SK-N-MC (cell line): ENCODE measurements at regions not wholly inside any gene's neighbourhood (a gene's known extent, or its start where the extent isn't known, plus 50 kb on each side); places are given as distances from the start of the nearest gene placed in this dataset.

Experiments used
- DNase-seq: peaks from one replicate; pipeline ENCODE4 v3.0.0-alpha.2; 2011; ENCODE audit warnings: low read depth, low spot score
- H3K27ac ChIP-seq: fragments of 200-600 bp; sonication (generic); 2 replicates; pipeline ENCODE4 v1.5.1; 2016; ENCODE audit warnings: mixed run types
- H3K36me3 ChIP-seq: fragments of 200-600 bp; sonication (generic); 2 replicates; pipeline ENCODE4 v1.6.1; 2017; ENCODE audit warnings: antibody characterized with exemption, low read length, mixed read lengths; ENCODE audit not compliant: insufficient read depth
- H3K4me3 ChIP-seq: fragments of 200-600 bp; sonication (generic); 2 replicates; pipeline ENCODE4 v1.5.1; 2016
- H3K9ac ChIP-seq: fragments of 200-600 bp; sonication (generic); 2 replicates; pipeline ENCODE4 v1.8.0; 2017; ENCODE audit warnings: mixed run types, mixed read lengths; ENCODE audit not compliant: insufficient read length
- H3K9me3 ChIP-seq: fragments of 200-600 bp; sonication (generic); 2 replicates; pipeline ENCODE4 v1.6.1; 2017; ENCODE audit warnings: low read depth, mild to moderate bottlenecking, antibody characterized with exemption, low read length, moderate library complexity, mixed read lengths
- EZH2 ChIP-seq: fragments of 200-600 bp; sonication (generic); IDR thresholded peaks from one replicate; pipeline ENCODE4 v1.6.1; 2017; ENCODE audit warnings: antibody characterized with exemption
- FOXP2 ChIP-seq: optimal IDR thresholded peaks from 2 replicates; pipeline ENCODE3; 2011; ENCODE audit warnings: mild to moderate bottlenecking, moderate library complexity; ENCODE audit not compliant: insufficient read depth; ENCODE audit errors: extremely low read length, control extremely low read depth
- POLR2AphosphoS5 ChIP-seq: IDR thresholded peaks from 2 replicates; pipeline ENCODE4 v1.6.1; 2012; ENCODE audit warnings: mild to moderate bottlenecking, low read depth, low read length, borderline replicate concordance

DNA sequence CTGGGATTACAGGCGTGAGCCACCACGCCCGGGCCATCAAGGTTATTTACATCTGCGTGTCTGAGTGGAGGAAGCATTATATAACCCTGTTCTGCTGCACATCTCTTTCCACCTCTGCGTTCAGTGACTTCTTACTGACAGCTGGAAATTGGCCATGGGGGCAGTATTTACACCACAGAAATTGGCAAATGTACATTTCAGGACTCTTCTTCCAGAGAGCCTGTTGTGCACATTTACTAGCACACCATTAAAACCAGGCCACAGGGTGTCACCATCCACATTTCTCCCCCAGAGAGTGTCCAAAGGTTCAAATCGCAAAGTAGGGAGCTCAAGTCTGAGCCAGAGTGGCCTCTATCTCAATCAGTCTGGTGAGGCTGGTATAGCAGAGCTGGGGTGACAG lies 62.9 kb upstream of the SNX9 start:
- no peak for TF ChIP-seq EZH2
- TF ChIP-seq POLR2AphosphoS5: no peak
- no peak for TF ChIP-seq FOXP2
- no peak overlapping the region for H3K27ac ChIP-seq

DNA sequence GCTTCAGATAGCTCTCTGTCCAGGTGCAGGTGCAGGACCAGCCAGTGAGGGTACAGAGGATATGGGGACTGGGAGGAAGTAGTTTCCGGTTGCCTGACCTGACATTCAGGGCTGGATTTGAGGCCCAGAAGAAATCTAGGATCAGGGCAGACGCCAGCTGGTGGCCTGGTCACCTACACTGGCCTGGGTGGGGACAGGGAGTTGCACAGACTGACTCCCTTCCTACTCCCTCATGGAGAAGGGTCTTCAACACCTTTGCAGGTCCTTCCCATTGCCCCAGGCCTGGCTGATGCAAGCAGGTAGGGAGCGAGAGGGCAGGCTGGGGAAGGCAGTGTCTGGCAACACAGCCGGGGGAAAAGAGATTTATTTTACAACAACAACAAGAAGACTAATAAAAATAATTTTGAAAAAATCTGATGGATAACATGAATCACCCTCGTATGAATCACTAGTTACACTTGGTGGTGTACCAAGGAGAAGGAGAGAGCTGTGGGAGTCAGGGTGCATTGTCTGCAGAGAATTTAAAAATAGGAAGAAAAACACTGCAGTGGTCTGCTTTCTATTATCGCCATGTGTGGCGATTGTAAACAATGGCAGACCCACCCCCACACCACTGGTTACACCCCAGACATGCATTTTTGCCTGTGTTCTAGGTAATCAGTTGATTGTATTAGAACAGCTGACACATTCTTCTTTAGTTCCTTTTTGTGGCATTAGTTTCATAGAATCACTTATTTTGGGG lies 62.3 kb upstream of the SNX9 start:
- DNase-seq: no peak
- no peak overlapping the region for H3K4me3 ChIP-seq
- no peak overlapping the region for H3K27ac ChIP-seq
- no peaks in the 10 kb centered on the region for H3K9me3 ChIP-seq
- TF ChIP-seq FOXP2 (no peak), POLR2AphosphoS5 (no peak), EZH2 (no peak)
- H3K9ac ChIP-seq: no peak overlapping the region
- H3K36me3 ChIP-seq: no peaks in the 10 kb centered on the region

More for the DNA sequence above, 62.9 kb upstream of the SNX9 start:
- H3K36me3 ChIP-seq: no peaks in the 10 kb centered on the region
- H3K4me3 ChIP-seq: no peak overlapping the region
- no peak overlapping the region for H3K9ac ChIP-seq
- DNase-seq: no peak
- no peaks in the 10 kb centered on the region for H3K9me3 ChIP-seq

DNA sequence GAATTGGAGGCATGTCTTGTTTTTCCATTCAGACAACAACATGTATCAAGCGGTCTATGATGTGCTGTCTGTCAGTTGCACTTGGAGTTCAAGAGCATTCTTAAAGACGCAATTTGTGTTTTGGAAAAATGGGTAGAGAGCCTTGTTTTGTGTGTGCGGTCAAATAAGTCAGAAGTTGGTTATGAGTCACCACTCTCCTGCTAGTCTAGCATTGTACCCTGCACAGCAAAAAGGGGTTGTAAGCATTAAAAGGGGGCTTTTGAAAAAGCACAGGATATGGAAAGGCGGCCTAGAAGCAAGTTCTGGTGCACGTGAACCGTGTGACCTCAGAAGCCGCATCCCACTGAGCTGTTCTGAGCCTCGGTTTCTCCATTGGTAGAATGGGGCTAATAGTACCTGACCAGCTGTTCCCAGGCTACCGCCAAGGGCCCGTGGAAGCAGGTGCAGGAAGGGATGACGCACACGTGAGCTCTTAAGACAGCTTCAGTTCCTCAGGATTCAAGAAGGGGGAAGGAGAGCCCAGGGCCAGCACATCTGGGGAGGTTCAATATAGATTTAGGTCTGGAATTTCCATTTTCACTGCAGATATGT lies 61.6 kb upstream of the SNX9 start:
- H3K27ac ChIP-seq: no peak overlapping the region
- H3K36me3 ChIP-seq: no peaks in the 10 kb centered on the region
- H3K9me3 ChIP-seq: no peaks in the 10 kb centered on the region
- no peak overlapping the region for H3K4me3 ChIP-seq
- no peak for TF ChIP-seq EZH2
- TF ChIP-seq POLR2AphosphoS5: no peak
- TF ChIP-seq FOXP2: no peak
- H3K9ac ChIP-seq: no peak overlapping the region
- DNase-seq: no peak

DNA sequence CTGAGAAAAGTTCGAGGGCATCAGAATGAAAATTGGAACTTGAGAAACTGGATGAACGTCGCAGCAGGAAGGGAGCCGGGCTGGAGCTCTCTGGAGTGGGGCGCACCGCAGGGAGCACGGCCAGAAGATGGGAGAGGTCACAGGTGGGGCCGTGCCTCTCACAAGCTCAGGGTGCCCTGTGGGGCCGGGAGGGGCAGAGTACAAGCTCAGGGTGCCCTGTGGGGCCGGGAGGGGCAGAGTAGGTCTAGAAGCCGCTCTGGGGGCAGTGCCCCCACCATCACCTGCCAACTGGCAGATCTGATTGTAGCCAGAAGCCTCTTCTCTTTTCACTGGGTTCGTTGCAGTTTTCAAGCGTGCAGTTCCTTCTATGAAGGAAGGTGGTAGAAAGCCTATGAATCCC lies 61.1 kb upstream of the SNX9 start:
- no peaks in the 10 kb centered on the region for H3K9me3 ChIP-seq
- H3K36me3 ChIP-seq: no peaks in the 10 kb centered on the region
- H3K4me3 ChIP-seq: no peak overlapping the region
- H3K9ac ChIP-seq: no peak overlapping the region
- no peak overlapping the region for H3K27ac ChIP-seq
- no peak for DNase-seq
- TF ChIP-seq FOXP2: no peak
- no peak for TF ChIP-seq POLR2AphosphoS5
- no peak for TF ChIP-seq EZH2

DNA sequence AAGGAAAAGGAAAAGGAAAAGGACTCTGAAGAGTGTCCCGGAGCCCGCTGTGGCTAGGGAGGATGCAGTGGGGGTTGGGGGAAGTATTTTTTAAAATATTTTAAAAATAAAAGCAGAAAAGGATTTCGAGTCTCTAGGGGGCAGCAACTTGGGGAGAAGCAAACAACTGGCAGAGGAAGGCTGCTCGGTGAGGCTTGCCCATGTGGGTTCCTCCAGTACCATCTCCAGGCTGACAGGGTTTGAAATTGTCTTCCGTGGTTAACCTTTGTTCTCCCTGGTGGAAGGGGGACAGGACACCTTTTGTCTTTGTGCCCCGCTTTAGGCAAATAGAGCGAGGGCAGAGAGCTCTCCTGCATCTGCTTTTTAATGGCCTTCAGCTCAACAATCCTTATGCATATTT lies 60.4 kb upstream of the SNX9 start:
- H3K9ac ChIP-seq: no peak overlapping the region
- TF ChIP-seq FOXP2 (no peak), EZH2 (no peak), POLR2AphosphoS5 (no peak)
- DNase-seq: no peak
- H3K36me3 ChIP-seq: no peaks in the 10 kb centered on the region
- H3K27ac ChIP-seq: no peak overlapping the region
- H3K9me3 ChIP-seq: no peaks in the 10 kb centered on the region
- H3K4me3 ChIP-seq: no peak overlapping the region

DNA sequence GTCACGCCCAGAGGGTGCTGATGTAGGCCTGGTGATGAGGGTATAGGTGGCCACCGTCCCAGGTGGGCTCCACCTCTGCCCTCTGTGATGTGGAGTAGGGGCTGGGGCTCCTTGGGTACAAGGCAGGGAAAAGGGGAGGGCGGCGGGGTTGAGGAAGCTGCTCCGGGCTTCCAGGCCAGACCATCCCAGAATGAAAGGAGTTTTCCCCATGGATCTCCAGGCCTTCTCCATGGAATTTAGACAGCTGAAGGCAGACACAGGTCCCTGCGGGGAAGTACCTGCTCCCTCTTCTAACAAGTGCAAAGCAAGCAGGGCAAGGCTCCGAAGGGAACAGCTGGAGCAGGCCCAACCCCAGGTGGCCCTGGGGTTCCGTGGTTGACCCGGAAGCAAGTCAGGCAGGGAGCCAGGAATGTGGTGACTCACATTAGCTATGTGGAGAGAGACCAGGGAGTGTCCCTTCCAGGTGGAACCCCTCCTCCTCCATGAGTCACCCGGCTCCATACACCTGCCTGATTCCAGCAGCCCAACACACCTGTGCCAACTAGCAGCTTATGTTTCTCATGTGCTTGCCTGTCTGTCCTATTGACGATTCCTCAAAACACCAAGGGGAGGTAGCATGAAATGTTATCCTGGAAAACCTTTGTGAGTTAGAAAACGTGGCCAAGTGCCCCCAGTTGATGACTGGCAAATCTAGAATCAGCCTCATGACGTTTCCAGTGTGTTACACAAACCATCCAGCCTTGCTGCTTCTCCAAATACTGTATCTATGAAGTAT lies 59.7 kb upstream of the SNX9 start:
- Histone ChIP-seq H3K9me3 (no peaks in the 10 kb centered on the region), H3K36me3 (no peaks in the 10 kb centered on the region), H3K27ac (no peak overlapping the region; the same call in 1 of the 2 replicates), H3K9ac (no peak overlapping the region), H3K4me3 (no peak overlapping the region)
- no peak for TF ChIP-seq FOXP2
- no peak for TF ChIP-seq EZH2
- no peak for DNase-seq

DNA sequence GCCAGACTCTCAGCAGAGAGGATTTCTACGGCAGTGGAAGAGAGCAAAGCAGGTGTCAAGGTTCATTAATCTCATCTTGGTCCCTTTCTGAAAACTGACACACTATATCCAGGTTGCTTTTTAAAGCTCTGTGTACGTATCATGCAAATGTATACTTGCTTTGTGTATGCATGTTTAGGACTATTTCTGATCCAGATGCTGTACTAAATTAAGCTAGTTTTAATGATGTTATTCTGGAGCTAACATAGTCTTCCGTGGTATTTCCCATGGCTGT lies 59.2 kb upstream of the SNX9 start:
- H3K9ac ChIP-seq: no peak overlapping the region
- no peak overlapping the region for H3K4me3 ChIP-seq
- no peak for DNase-seq

DNA sequence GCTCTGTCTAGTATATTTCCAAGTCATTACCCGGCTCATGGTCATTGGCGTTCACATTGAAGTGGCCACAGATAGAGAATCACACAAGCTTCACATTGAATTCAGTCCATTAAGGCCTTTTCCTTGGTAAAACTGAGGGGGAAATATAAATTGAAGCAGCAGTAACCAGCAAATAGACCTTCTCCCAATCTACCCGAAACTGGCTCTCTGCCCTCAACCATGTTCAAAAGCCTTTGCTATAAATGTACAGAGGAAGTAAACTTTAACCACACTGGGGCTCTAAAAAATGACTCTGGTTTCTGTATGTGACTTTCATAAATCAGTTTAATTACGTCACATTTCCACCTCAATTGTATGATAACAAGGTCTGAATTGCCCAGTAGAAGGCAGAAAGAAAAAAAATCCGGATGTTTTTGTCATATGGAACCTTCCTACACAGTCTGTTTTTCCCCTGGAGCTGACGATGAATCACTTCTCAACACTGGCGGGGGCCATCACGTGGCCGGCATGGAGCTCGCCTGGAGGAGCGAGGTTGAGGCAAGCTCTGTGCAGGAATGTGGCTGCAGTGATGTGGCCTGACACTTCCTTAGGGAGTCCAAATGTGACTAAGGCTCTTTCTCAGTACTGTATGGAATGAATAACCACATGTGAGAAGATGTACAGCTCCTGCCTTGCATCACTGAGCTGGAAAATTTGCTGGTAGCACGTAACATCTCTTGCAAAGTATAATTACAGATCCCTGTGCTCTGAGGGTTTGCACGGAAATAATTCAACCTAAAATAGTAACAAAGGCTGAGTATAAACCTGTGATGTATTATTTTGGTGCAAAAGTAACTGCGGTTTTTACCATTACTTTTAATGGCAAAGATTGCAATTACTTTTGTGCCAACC lies 58.6 kb upstream of the SNX9 start:
- Histone ChIP-seq H3K9me3 (no peaks in the 10 kb centered on the region), H3K27ac (peak overlapping the region; percentile 62), H3K36me3 (no peaks in the 10 kb centered on the region), H3K4me3 (peak overlapping the region; percentile 53), H3K9ac (peak overlapping the region; percentile 5)
- no peak for TF ChIP-seq EZH2
- no peak for TF ChIP-seq POLR2AphosphoS5
- no peak for TF ChIP-seq FOXP2
- peak; percentile 55 for DNase-seq

More for the DNA sequence above, 59.2 kb upstream of the SNX9 start:
- Histone ChIP-seq H3K9me3 (no peaks in the 10 kb centered on the region), H3K36me3 (no peaks in the 10 kb centered on the region), H3K27ac (peak overlapping the region; percentile 62)
- TF ChIP-seq EZH2 (no peak), POLR2AphosphoS5 (no peak), FOXP2 (no peak)
